HG03558 (cell line): ENCODE measurements at regions not wholly inside any gene's neighbourhood (a gene's known extent, or its start where the extent isn't known, plus 50 kb on each side); places are given as distances from the start of the nearest gene placed in this dataset.
"Not testable (repeated sequence)": the region's sequence is repeated elsewhere in the genome, so short reads cannot be mapped to it uniquely, and the experiment has no call there.

Experiments used
- ATAC-seq: cut with Tn5 transposase; IDR thresholded peaks from one replicate; pipeline ENCODE4 v1.9.1; 2021; ENCODE audit warnings: moderate number of reproducible peaks; ENCODE audit not compliant: unreplicated experiment; ENCODE audit errors: extremely low read depth

DNA sequence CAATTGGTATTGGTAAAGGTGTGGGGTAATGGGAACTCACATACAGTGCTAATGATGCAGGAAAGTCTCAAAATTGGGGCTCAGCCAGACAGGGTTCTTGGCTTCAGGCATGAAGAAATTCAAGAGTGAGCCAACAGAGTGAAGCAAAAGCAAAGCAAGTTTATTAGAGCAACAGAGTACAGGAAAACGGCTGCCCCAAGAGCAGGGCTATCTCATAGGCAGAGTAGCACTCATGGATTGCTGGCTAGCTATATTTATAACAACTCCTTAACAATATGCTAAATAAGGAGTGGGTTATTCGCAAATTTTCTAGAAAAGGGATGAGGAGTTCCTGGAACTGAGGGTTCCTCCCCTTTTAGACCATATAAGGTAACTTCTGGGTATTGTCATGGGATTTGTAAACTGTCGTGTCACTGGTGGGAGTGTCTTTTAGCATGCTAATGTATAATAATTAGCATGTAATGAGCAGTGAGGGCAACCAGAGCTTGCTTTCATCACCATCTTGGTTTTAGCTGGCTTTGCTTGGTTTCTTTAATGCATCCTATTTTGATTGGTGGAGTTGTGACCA lies 233.8 kb upstream of the NOL4 start:
- no peak for ATAC-seq

DNA sequence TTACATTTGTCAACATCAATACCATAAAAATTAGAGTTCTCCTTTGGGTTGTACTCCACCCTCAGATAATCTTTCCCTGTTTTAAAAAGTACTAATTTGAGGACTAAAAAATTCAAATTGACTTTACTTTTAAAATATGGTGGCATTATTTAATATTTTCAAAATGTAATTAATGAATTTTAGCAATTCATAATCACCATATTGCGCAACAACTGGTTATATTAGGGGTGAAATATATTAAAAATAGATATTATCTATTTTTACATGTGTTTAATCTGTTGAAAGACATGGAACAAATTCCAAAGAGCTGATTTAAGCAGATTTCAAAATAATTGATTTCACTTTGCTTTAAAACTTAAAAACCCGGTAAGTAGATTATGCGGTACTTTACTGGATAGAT lies 236.6 kb upstream of the NOL4 start:
- ATAC-seq = no peak

DNA sequence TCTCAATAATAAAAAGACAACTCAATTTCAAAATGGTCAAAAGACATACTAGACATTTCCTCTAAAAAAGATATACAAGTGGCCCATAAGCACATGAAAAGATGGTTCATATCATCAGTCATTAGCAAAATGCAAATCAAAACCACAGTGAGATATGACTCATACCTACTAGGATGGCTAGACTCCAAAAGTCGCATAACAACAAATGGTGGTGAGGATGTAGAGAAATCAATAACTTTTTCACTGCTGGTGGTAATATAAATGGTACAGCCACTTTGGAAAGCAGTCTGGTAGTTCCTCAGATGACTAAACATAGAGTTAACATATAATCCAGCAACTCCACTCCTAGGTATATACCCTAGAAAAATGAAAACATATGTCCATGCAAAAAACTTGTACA lies 242.3 kb upstream of the NOL4 start:
- ATAC-seq = peak; percentile 75

DNA sequence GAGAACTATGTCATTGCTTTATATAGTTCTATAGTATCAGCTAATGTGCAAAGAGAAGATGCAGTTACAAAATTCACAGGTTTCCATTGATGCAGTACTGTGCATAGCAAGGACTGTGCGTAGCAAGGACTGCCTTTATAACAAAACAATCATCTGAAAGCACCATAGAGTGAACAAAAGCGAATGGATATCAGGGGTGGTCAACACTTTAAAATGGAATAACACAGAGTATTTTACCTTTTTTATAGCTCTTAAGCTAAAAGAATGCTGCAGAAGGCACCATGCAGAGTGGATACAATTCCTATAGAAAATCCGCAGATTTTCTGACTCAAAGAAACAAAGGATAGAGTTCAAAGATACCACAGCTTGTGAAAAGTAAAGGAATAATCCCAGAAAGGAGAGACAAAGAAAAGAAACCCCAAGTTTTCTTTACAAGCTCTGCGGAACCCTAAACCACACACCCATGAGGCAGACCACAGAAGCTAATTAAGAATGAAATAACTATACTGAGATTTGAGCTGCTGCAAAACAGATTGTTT lies 229.9 kb upstream of the DTNA start:
- ATAC-seq = no peak

DNA sequence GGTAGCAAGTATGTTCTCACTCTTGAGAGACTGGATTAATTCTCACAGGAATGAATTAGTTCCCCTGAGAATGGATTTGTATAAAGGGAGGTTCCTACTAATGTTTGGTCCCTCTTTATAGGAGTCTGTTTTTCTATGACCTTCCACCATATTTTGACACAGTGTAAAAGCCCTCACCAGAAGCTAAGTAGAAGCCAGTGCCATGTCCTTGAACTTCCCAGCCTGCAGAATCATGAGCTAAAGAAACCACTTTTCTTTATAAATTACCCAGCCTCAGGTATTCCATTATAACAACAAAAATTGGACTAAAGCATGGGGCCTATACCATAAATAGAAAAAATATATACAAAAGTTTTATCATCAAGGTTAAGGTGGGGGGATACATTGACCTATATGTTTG lies 227.9 kb upstream of the DTNA start:
- ATAC-seq = no peak

DNA sequence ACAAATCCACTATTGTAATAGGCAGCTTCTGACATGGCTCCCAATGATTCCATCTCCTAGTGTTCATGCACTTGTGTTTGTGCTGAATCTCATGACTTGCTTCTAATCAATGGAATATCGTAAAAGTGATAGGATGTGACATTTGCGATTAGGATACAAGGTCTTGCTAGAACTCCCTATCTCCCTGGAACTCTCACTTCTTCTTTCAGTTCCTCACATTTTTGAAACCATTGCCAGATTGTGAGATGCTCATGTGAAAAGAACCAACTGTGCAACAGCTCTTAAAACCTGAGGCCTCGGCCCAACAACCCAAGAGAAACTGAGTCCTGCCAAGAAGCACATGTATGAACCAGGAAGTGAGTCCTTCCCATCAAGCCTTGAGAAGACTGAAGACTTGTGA lies 226.9 kb upstream of the DTNA start:
- ATAC-seq = no peak

DNA sequence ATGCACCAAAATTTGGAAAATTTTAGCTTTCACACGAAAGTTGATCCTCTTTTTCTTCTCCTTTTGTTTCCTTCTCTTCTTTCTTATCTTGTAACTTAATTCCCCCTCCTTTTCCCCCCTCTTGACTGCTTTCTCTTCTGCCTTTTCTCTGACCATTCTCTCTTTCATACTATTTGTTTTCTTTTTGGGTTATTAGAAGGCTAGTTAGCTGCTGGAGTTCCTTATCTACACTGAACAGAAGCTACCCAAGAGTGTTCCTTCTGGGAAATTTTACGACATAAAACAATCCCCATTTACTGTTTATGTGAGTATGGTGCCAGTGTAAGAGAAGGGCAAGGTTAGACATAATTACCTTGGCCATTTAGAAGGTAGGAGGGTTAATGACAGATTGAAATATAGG lies 218.4 kb upstream of the DTNA start:
- no peak for ATAC-seq

DNA sequence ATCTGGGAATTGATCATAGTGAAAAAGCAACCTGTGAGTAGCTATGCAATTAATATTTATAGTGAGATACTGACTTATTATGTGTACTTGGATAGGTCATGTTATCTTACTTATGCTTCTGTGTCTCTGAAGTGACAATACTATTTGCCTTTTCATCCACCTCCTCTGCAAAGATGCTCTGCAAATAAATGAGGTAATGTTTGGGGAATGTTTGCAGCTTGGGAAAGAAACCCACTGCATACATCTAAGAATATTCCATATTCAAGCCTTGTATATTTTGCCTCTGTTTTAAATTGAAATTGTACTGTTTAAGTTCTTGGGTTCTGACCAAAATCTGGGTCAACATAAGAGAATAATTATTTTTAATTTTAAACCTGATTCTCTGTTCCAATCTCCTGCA lies 217.4 kb upstream of the DTNA start:
- no peak for ATAC-seq

DNA sequence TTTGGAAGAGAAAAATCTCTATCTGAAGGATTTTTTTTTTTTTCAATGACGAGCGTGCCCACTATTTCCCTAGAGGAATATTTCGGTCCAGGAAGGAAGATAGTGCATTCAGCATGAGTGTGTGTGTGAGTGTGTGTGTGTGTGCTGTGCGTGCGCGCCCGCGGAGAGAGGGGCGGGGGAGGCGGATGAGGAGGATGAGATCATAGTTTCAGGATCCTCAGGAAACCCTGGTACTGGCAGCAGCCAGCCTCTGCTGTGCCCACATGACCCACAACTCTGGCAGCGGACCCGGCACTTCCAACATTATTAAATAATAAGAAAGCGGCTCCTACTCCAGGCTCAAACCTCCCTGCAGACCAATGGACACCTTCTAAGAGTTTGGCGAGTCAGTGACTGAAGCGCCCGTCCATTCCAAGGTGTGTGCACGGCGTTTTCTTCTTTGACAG lies 217.0 kb upstream of the DTNA start:
- ATAC-seq = no peak

DNA sequence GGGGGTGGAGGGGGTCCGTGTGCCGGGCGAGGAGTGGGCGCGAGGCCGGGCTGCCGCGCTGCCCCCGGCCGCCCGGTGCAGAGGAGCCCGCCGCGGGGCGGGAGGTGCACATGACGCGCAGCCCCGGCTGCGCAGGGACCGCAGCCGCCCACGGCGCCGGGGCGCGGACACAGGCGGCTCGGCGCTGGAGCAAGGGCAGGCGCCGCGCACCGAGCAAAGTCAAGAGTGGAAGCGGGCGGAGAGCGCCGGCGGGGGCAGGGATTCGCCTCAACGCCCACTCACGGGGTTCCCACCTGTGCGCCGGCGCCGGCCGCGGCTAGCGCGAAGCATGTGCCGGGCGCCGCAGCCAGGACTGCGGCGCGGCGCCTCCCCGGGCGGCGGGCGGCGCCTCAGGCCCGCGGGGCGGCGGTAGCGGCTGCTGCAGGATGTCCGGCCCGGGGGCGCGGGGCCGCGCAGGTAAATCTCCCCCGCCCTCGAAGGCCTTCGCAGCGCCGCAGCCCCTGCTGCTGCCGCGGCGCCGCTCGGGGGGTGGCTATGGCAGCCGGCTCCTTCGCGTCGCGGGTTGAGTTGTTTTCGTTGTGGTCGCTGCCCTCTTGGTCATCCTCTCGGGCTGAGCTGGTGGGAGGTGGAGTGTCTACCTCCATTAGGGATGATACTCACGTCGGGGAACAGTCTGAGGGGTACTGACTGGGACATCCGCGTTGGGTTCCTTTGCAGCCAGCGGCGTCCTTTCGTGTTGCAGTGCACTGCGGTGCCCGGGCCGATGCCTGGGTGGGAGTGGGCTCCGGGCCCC lies 216.3 kb upstream of the DTNA start:
- ATAC-seq = no peak

DNA sequence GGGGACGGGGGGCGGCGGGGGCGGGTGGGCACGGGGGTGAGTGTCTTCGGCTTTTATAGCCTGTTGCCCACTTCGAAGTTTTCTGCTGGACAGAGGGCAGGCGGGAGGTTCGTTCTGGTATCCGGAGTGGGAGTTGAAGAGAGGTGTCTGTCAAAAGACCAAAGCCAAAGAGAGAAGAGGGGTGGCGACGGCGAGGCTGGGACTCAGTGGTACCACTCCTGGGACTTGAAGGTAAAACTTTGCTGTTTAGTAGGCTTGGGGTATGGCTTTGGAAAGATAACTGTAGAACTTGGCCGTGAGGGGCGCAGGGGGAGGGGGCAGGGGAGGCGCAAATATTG lies 215.8 kb upstream of the DTNA start:
- no peak for ATAC-seq

DNA sequence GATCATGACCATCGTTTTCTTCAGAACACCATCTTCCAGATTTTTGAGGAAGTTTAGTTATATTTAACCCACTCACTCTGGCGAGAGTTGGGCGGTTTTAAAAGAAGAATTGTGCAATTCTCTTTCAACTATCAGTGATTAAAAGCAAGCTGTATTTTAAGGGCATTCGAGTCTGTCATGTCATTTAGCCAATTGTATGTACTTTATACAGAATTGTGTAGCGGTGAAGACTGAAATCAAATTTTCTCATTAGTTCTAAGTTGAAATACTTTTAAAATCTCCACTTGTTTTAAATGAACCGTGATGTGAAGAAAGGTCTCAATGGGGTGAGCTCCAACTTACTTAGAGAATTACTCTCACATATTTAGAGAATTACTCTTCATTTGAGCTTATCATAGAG lies 214.6 kb upstream of the DTNA start:
- no peak for ATAC-seq

DNA sequence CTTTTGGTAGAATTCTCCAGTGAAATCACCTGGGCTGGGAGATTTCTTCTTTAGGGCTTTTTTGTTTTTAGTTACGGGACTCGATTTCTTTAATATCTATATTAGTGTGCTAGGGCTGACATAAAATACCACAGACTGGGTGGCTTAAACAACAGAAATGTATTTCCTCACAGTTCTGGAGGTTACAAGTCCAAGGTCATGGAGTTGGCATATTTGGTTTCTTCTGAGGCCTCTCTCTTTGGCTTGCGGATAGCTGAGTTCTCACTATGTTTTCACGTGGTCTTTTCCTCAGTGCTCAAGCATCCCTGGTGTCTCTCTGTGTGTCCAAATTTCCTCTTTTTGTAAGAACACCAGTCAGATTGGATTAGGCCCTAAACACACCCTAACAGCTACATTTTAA lies 208.5 kb upstream of the DTNA start:
- ATAC-seq = no peak

DNA sequence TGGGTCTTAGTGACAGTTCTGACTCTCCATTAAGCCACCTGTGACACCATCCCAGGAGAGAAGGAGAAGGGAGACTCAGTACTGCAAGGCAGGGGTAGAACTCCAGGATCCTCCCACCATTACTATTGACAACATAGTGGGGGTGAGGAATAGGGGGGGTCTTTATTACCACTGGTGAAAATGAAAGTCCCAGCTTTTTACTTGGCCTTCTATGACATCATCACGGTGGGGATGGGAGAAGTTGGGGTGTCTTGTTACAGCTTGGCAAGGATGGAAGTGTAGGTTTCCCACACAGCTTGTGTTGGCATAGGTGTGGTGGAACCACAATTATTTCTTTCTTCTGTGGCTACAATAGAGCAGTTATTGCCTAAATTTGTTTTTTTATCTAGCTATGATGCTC lies 203.9 kb upstream of the DTNA start:
- no peak for ATAC-seq

DNA sequence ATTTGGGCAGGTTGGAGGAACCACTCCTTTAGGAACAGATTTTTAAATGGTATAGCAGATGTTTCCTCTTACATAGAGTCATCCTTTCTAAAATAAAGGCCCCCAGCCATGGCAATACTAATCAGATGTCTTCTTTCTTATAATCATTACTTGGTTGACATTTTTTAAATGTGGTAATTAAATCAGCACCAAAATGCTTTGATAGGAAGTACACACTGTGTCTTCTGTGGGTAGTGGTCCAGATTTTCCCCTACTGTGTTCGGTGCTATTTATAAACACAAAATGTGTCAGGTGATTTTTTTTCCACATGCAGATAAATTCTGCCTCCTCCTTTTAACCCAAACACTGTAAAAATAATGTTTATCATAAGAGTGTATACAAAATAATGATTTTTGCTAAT lies 200.9 kb upstream of the DTNA start:
- no peak for ATAC-seq

DNA sequence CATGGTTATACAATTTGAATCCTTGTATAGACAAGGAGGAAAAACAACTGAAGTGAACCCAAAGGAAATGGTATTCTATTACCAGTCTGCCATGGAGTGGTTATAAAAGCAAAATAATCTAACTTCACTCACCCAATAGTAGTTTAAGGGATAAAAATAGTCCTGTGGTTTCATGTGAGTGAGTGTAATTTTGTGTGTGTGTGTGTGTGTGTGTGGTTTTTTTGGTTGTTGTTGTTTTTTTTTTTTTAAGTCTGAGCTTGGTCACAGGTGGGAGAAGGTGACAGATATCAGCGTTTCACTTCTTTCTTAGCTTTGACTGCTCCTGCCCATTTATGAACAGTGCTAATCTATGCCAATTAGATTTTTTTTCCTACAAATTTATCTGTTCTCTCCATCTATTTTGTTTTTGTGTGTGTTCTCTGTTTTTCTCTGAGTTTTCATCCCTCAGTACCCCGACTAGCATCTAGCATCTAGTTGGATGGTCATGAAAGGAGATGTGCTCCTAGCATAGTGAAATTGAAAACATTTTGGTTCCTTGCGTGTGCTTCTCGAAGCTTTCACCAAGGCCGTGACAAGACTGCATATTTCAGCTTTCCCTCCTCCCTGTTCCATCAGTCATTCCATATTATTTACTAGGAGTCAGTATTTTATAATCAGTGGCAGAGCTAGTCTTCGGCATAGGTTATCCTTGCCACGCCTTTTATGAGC lies 200.1 kb upstream of the DTNA start:
- ATAC-seq = no peak

DNA sequence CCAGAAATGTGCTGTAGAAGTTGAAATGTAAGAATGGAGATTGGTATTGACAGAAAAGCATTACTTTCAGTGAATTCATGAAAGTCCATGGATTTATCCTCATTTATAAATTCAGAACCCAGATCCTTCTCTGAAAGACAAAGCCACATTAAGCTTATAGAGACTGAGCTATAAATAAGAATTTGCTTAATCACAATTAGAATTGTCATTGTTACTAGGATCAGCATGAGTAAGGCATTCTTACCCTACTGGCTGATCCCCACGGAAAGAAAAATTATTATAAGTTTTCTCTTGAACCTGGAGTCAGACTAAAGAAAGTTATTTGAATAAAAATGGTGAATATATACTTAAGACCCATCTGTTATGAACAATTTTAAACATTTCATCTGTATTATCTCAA lies 199.2 kb upstream of the DTNA start:
- no peak for ATAC-seq

DNA sequence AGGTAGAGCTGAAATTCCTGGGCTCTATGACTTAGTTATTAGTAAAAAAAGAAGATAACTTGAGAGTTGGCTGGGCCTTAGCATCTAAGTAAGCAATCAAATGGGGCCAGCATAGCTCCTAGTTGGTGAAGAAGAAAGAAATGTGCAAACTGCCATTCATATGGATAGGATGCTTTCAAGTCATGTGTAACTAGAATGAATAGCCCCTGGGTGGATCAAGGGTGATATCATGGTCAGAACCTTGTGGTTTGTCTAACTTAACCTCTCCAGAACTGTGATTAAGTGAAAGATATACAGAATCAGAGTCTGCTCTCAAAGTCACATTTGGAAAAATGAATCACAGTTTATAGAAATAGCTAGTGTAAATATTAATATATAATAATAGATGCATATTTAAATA lies 198.7 kb upstream of the DTNA start:
- no peak for ATAC-seq

DNA sequence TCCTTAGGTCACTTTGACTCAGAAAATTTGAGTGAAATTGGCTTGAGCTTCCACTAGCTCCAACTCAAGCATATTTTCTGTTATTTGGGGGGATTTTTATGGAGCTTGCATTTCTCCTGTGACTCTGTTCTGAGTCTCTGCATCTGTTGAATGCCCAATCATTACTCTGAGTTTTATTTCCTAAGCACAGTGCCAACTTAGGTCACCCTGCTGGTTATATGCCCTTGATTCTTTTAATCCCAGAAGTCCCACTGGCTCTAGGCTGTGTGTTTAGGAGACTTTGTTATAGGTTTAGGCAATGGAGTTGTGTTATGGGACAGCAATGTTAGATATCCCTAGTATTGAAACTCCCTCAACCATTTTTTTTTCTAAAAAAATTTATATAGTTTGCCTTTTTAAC lies 198.2 kb upstream of the DTNA start:
- ATAC-seq = no peak

DNA sequence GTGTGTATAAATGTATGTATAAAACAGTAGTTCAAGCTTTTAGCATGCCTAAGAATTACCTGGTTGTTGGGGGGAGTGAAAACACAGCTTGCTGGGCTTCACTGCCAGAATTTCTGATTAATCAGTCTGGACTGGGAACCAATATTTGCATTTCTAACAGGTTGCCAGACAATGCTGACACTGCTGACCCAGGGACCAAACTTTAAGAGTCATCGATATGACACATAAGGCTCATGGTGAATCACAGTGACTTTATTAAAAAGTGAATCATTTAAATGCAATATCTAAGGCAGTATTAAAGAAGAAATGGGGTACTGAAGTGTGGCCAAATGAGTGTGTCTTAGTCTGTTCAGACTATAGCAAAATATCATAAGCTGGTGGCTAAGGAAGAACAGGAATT lies 195.9 kb upstream of the DTNA start:
- ATAC-seq = no peak

DNA sequence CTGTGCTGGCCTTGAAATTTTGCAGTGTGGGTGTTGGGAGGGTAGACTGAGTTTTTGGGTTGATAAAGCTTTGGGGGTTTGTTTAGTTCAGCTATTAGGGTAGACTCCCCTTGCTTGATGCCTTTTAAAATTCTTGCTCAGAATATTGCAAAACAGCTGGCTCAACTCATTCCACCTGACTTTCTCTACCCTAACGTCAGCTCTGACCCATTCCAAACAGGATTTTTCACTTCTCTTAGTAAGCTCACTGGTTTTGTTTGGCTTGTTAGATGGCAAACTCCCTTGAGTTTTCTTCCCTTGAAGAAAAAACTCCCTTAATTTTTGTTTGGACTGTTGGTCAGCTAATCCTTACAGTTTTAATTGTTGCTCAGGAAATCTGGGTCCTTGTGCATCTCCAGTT lies 195.1 kb upstream of the DTNA start:
- no peak for ATAC-seq

DNA sequence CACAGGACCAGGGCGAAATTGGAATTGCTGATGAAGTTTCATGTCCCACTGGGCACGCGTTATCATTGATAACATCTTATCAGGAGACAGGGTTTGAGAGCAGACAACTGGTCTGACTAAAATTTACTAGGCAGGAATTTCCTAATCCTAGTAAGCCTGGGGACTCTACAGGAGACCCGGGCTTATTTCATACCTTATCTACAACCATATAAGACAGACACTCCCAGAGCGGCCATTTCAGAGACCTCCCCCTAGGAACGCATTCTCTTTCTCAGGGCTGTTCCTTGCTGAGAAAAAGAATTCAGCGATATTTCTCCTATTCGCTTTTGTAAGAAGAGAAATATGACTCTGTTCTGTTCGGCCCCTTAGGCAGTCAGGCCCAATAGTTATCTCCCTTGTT lies 193.7 kb upstream of the DTNA start:
- ATAC-seq = not testable (repeated sequence)
